ENCODE measurements at regions not wholly inside any gene's neighbourhood (a gene's known extent, or its start where the extent isn't known, plus 50 kb on each side); places are given as distances from the start of the nearest gene placed in this dataset.

DNA sequence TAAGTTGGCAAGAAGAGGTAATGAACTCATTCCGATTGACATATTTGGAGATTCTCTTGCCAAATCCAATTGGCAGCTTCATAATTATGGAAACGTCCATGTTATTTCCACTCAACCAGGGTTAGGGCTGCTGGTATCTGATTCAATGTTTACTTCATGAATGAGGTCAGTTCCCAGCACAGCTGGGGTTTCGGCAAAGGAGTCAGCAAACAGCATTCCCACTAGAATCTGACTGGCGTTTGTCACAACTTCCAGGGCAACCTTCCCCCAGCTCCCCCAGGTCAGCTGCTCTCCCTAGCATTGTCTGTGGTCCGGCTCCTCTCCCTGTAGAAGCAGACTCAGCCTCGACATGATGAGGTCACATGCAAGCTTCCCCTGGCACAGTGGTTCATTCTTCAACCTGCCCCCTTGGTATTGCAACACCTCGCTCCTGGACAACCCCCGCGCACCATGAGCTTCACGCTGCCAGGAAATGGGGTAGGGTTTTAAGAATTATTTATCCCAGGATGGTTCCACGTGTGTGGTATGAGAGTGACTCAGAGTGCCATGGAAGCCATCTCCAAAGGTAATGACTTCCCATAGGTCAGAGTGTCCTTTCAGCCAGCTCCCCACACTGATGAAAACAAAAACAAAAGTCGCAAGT, 100.7 kb upstream of the SLC25A33 start:
- TF ChIP-seq, protein P1, sequence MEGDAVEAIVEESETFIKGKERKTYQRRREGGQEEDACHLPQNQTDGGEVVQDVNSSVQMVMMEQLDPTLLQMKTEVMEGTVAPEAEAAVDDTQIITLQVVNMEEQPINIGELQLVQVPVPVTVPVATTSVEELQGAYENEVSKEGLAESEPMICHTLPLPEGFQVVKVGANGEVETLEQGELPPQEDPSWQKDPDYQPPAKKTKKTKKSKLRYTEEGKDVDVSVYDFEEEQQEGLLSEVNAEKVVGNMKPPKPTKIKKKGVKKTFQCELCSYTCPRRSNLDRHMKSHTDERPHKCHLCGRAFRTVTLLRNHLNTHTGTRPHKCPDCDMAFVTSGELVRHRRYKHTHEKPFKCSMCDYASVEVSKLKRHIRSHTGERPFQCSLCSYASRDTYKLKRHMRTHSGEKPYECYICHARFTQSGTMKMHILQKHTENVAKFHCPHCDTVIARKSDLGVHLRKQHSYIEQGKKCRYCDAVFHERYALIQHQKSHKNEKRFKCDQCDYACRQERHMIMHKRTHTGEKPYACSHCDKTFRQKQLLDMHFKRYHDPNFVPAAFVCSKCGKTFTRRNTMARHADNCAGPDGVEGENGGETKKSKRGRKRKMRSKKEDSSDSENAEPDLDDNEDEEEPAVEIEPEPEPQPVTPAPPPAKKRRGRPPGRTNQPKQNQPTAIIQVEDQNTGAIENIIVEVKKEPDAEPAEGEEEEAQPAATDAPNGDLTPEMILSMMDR (IDR thresholded peaks at IDR 0.05): no peak
- TF ChIP-seq POLR2A (IDR thresholded peaks at IDR 0.05): no peak

All from adrenal gland (tissue), 5 donors.